ENCODE measurements at regions not wholly inside any gene's neighbourhood (a gene's known extent, or its start where the extent isn't known, plus 50 kb on each side); places are given as distances from the start of the nearest gene placed in this dataset.

DNA sequence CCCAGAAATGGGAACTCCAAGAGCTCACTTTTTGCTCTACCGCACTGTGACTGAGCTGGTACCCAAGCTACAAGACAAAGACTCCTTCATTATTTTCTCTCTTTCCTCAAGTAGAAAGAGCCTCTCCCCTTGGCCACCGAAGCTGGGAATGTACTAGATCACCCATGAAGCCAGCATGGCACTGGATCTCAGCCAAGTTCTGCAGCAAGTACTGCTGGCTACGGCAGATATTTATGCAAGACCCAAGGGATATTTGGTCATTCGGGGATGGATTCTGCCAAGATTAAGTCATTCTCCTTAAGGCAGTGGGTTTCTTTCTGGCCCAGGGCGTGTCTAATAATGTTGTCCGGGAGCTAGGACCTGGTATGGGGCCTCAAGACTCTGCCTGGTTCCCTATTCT, 633.5 kb downstream of the SLITRK1 start (continued):
- TF ChIP-seq POLR2AphosphoS5 (IDR thresholded peaks at IDR 0.05; ENCODE audit: low read length) = no peak
- TF ChIP-seq PAX8 (IDR thresholded peaks at IDR 0.05) = no peak

DNA sequence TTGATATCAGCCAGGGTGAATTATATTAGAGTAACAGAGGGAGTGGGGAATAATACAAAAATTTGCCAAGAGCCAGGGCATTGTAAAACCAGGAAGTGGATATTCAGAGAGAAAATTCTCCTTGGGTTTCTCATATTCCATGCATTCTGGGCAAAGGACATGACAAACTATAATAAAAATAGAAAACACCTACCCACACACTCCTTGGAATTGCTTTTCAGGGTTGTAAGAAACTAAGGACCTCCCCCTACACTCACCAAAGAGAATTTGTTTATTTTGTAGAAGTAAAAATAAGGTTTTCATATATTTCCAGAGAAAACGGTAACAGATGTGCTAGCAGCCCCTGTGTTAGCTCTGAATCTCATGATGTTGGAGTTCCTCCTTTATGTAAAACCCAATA, 649.6 kb downstream of the SLITRK1 start:
- Histone ChIP-seq H3K27me3 (replicated peaks in 1 of 2; ENCODE audit: control insufficient read depth in 2 of 2, insufficient read depth in 2 of 2, low read length in 1 of 2) (no peaks in the 10 kb centered on the region), H3K9ac (ENCODE audit: control insufficient read depth, insufficient read depth, low read length) (no peak overlapping the region), H3K27ac (ENCODE audit: control insufficient read depth, insufficient read depth) (no peak overlapping the region), H3K9me3 (replicated peaks; ENCODE audit: control insufficient read depth, insufficient read depth, low read length) (no peaks in the 10 kb centered on the region), H2AFZ (ENCODE audit: control insufficient read depth, low read depth, low read length) (no peak overlapping the region), H3K36me3 (ENCODE audit: control insufficient read depth in 2 of 2, insufficient read depth in 2 of 2, low read length in 1 of 2) (no peaks in the 10 kb centered on the region), H3K4me3 (no peak overlapping the region), H3K4me2 (ENCODE audit: control insufficient read depth, insufficient read depth) (no peak overlapping the region), H3K4me1 (ENCODE audit: control insufficient read depth, insufficient read depth, low read length) (no peaks in the 10 kb centered on the region), H4K20me1 (ENCODE audit: control insufficient read depth, insufficient read depth) (no peaks in the 10 kb centered on the region), H3K79me2 (ENCODE audit: control insufficient read depth, insufficient read depth, low read length) (no peaks in the 10 kb centered on the region)
- in situ Hi-C loops (cut with MboI) (no loop called here), intact Hi-C loops (cut with micrococcal nuclease; ENCODE audit: unreplicated experiment) (no loop called here)
- WGBS (ENCODE audit: insufficient coverage, insufficient replicate concordance, low lambda C conversion rate, missing lambda C conversion rate) = 0% methylated on average over 1 of the region's 1 CpG
- ChIA-PET POLR2A (interaction anchor here (0.6 kb wide), 1 partner anchor 807 kb away, joined by 3 read pairs; no protein-coding TSS in a partner anchor), RAD21 (ENCODE audit: unreplicated experiment) (no interaction called here), CTCF (no interaction called here), SMC1A (ENCODE audit: uncharacterized antibody, unreplicated experiment) (interaction anchor here (0.6 to 1.1 kb wide), 2 partner anchors 20 to 369 kb away, joined by 3 read pairs; no protein-coding TSS in a partner anchor)
- BruUV-seq (replicated peaks) = no TSS peak
- DNase-seq (ENCODE audit: low read depth, low spot score) (no peak), ATAC-seq (no peak), FAIRE-seq (no peak)
- TF ChIP-seq BACH1 (IDR thresholded peaks at IDR 0.05; ENCODE audit: borderline replicate concordance) (no peak), IKZF2 (IDR thresholded peaks at IDR 0.05) (no peak), PML (IDR thresholded peaks at IDR 0.05; ENCODE audit: low read length) (no peak), POLR2A (IDR thresholded peaks at IDR 0.05; ENCODE audit: low read depth, low read length) (no peak), ZNF24 (IDR thresholded peaks at IDR 0.05) (no peak), ZNF207 (IDR thresholded peaks at IDR 0.05; ENCODE audit: borderline replicate concordance) (no peak), IRF4 (IDR thresholded peaks at IDR 0.05; ENCODE audit: low read depth, low read length) (no peak), BCL11A (IDR thresholded peaks at IDR 0.05; ENCODE audit: low read depth, low read length) (no peak), CREB1 (IDR thresholded peaks at IDR 0.05; ENCODE audit: low read depth) (no peak), POU2F2 (IDR thresholded peaks at IDR 0.05; ENCODE audit: borderline replicate concordance, low read depth, low read length) (no peak)
- TF ChIP-seq, protein P1, sequence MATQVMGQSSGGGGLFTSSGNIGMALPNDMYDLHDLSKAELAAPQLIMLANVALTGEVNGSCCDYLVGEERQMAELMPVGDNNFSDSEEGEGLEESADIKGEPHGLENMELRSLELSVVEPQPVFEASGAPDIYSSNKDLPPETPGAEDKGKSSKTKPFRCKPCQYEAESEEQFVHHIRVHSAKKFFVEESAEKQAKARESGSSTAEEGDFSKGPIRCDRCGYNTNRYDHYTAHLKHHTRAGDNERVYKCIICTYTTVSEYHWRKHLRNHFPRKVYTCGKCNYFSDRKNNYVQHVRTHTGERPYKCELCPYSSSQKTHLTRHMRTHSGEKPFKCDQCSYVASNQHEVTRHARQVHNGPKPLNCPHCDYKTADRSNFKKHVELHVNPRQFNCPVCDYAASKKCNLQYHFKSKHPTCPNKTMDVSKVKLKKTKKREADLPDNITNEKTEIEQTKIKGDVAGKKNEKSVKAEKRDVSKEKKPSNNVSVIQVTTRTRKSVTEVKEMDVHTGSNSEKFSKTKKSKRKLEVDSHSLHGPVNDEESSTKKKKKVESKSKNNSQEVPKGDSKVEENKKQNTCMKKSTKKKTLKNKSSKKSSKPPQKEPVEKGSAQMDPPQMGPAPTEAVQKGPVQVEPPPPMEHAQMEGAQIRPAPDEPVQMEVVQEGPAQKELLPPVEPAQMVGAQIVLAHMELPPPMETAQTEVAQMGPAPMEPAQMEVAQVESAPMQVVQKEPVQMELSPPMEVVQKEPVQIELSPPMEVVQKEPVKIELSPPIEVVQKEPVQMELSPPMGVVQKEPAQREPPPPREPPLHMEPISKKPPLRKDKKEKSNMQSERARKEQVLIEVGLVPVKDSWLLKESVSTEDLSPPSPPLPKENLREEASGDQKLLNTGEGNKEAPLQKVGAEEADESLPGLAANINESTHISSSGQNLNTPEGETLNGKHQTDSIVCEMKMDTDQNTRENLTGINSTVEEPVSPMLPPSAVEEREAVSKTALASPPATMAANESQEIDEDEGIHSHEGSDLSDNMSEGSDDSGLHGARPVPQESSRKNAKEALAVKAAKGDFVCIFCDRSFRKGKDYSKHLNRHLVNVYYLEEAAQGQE (IDR thresholded peaks at IDR 0.05; ENCODE audit: low read depth, low read length) = no peak
- TF ChIP-seq, protein P2, sequence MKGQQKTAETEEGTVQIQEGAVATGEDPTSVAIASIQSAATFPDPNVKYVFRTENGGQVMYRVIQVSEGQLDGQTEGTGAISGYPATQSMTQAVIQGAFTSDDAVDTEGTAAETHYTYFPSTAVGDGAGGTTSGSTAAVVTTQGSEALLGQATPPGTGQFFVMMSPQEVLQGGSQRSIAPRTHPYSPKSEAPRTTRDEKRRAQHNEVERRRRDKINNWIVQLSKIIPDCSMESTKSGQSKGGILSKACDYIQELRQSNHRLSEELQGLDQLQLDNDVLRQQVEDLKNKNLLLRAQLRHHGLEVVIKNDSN (IDR thresholded peaks at IDR 0.05; ENCODE audit: borderline replicate concordance, extremely low read length, insufficient read depth, low read depth, low read length) = no peak
- TF ChIP-seq, protein P3, sequence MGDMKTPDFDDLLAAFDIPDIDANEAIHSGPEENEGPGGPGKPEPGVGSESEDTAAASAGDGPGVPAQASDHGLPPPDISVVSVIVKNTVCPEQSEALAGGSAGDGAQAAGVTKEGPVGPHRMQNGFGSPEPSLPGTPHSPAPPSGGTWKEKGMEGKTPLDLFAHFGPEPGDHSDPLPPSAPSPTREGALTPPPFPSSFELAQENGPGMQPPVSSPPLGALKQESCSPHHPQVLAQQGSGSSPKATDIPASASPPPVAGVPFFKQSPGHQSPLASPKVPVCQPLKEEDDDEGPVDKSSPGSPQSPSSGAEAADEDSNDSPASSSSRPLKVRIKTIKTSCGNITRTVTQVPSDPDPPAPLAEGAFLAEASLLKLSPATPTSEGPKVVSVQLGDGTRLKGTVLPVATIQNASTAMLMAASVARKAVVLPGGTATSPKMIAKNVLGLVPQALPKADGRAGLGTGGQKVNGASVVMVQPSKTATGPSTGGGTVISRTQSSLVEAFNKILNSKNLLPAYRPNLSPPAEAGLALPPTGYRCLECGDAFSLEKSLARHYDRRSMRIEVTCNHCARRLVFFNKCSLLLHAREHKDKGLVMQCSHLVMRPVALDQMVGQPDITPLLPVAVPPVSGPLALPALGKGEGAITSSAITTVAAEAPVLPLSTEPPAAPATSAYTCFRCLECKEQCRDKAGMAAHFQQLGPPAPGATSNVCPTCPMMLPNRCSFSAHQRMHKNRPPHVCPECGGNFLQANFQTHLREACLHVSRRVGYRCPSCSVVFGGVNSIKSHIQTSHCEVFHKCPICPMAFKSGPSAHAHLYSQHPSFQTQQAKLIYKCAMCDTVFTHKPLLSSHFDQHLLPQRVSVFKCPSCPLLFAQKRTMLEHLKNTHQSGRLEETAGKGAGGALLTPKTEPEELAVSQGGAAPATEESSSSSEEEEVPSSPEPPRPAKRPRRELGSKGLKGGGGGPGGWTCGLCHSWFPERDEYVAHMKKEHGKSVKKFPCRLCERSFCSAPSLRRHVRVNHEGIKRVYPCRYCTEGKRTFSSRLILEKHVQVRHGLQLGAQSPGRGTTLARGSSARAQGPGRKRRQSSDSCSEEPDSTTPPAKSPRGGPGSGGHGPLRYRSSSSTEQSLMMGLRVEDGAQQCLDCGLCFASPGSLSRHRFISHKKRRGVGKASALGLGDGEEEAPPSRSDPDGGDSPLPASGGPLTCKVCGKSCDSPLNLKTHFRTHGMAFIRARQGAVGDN (IDR thresholded peaks at IDR 0.05) = no peak

Data from GM12878 (cell line).